Ovary (tissue), 3 donors: ENCODE measurements at regions not wholly inside any gene's neighbourhood (a gene's known extent, or its start where the extent isn't known, plus 50 kb on each side); places are given as distances from the start of the nearest gene placed in this dataset.

Experiments used
- CTCF ChIP-seq, 3 donors: fragments of 450-650 bp in 2 of 3; fragments of 200-600 bp in 1 of 3; IDR thresholded peaks; one replicate each; pipeline versions ENCODE4 v1.5.1 to v1.8.0; 2016 to 2022; ENCODE audit warnings: antibody characterized with exemption in 3 of 3, mild to moderate bottlenecking in 1 of 3
- EP300 ChIP-seq: sonication (generic); formaldehyde crosslinking; IDR thresholded peaks from one replicate; pipeline ENCODE4 v1.6.1; 2017; ENCODE audit warnings: antibody characterized with exemption
- POLR2A ChIP-seq: fragments of 450-650 bp; IDR thresholded peaks from one replicate; pipeline ENCODE4 v1.6.1; 2017; ENCODE audit warnings: antibody characterized with exemption, mild to moderate bottlenecking, moderate library complexity
- donor health status: DM: no; HTN: no; CAD: no.

- TF ChIP-seq CTCF (IDR thresholded peaks at IDR 0.05) (no peak), POLR2A (no peak), EP300 (no peak)
These were observed 406.8 kb upstream of the ZNF608 start for GRCh38 chr5:125153231-125153630.
